SK-N-SH (cell line): ENCODE measurements at regions not wholly inside any gene's neighbourhood (a gene's known extent, or its start where the extent isn't known, plus 50 kb on each side); places are given as distances from the start of the nearest gene placed in this dataset.

Source experiments
- CTCF ChIA-PET: fragments of 300-600, 350-600 bp; formaldehyde crosslinking; extraction: SDS; loops from one replicate; lab custom pipeline; 2021; lab: Yijun Ruan, JAX
- POLR2A ChIA-PET: fragments of 350-600 bp; sonication (Branson Sonifier 250); formaldehyde crosslinking; extraction: SDS; loops from one replicate; lab custom pipeline; 2020; ENCODE audit warnings: antibody characterized with exemption, inconsistent platforms; lab: Yijun Ruan, JAX
- DNase-seq: peaks from one replicate; pipeline ENCODE4 v3.0.0; 2012
- H2AFZ ChIP-seq: fragments of 200-600 bp; sonication (generic); 2 replicates; pipeline ENCODE4 v1.8.1; 2016; ENCODE audit warnings: antibody characterized with exemption, mild to moderate bottlenecking, low read depth
- H3F3A ChIP-seq: fragments of 200-600 bp; sonication (generic); replicated peaks from 2 replicates; pipeline ENCODE3; 2016; ENCODE audit warnings: antibody characterized with exemption, mild to moderate bottlenecking; ENCODE audit not compliant: insufficient read depth
- H3K27ac ChIP-seq, 2 experiments: fragments of 200-500 bp in 1 of 2; fragments of 200-600 bp in 1 of 2; sonication (Bioruptor generic) in 1 of 2; sonication (generic), shearing (Covaris generic) in 1 of 2; 2 replicates each; pipeline versions ENCODE4 v1.5.1 to v1.6.1; 2014 to 2016; ENCODE audit warnings: low read depth in 2 of 2, inconsistent platforms in 1 of 2, low read length in 1 of 2, mild to moderate bottlenecking in 1 of 2, mixed read lengths in 1 of 2
- H3K27me3 ChIP-seq: fragments of 200-600 bp; sonication (generic), shearing (Covaris generic); 2 replicates; pipeline ENCODE4 v1.6.1; 2016; ENCODE audit warnings: mixed run types; ENCODE audit not compliant: insufficient read depth
- H3K36me3 ChIP-seq, 2 experiments: fragments of 200-500 bp in 1 of 2; fragments of 200-600 bp in 1 of 2; sonication (Bioruptor generic) in 1 of 2; sonication (generic) in 1 of 2; replicated peaks in 1 of 2; 2 replicates each; pipeline versions ENCODE3 to v1.5.1; 2014 to 2016; ENCODE audit warnings: low read length in 1 of 2, mild to moderate bottlenecking in 1 of 2; ENCODE audit not compliant: insufficient read depth in 2 of 2, control insufficient read depth in 1 of 2
- H3K4me1 ChIP-seq, 2 experiments: fragments of 200-500 bp in 1 of 2; fragments of 200-600 bp in 1 of 2; sonication (Bioruptor generic) in 1 of 2; sonication (generic), shearing (Covaris generic) in 1 of 2; 2 replicates each; pipeline versions ENCODE4 v1.5.1 to v1.6.1; 2014 to 2016; ENCODE audit warnings: low read depth in 1 of 2, low read length in 1 of 2, mixed run types in 1 of 2; ENCODE audit not compliant: insufficient read depth in 2 of 2, control insufficient read depth in 1 of 2
- H3K4me2 ChIP-seq: fragments of 200-600 bp; sonication (generic), shearing (Covaris generic); 2 replicates; pipeline ENCODE4 v1.6.1; 2017; ENCODE audit warnings: mixed run types
- H3K4me3 ChIP-seq, 2 experiments: fragments of 200-500 bp in 1 of 2; fragments of 200-600 bp in 1 of 2; sonication (Bioruptor generic) in 1 of 2; sonication (generic), shearing (Covaris generic) in 1 of 2; 2 replicates each; pipeline versions ENCODE4 v1.5.1 to v1.8.1; 2014 to 2016; ENCODE audit warnings: low read depth in 2 of 2, inconsistent platforms in 1 of 2, low read length in 1 of 2, mild to moderate bottlenecking in 1 of 2, mixed read lengths in 1 of 2, moderate library complexity in 1 of 2
- H3K79me2 ChIP-seq: fragments of 200-600 bp; sonication (generic); 2 replicates; pipeline ENCODE4 v1.8.1; 2017; ENCODE audit warnings: mild to moderate bottlenecking; ENCODE audit not compliant: insufficient read depth
- H3K9ac ChIP-seq: fragments of 200-600 bp; sonication (generic); 2 replicates; pipeline ENCODE4 v1.6.1; 2017; ENCODE audit warnings: mixed run types
- H3K9me2 ChIP-seq: fragments of 200-600 bp; sonication (generic); 2 replicates; pipeline ENCODE4 v1.6.1; 2017; ENCODE audit warnings: mixed run types
- H3K9me3 ChIP-seq: fragments of 200-600 bp; sonication (generic); 2 replicates; pipeline ENCODE4 v1.6.1; 2017; ENCODE audit warnings: mixed run types, mild to moderate bottlenecking, moderate library complexity
- H4K20me1 ChIP-seq: fragments of 200-600 bp; sonication (generic); 2 replicates; pipeline ENCODE4 v1.6.1; 2017; ENCODE audit warnings: mild to moderate bottlenecking, mixed run types; ENCODE audit not compliant: insufficient read depth
- EP300 ChIP-seq, 2 experiments: IDR thresholded peaks; 2 replicates each; pipeline versions ENCODE4 v1.4.0 to v1.6.1; 2012; ENCODE audit warnings: borderline replicate concordance in 1 of 2, low read depth in 1 of 2, low read length in 1 of 2
- FOXJ3 ChIP-seq: sonication (generic); formaldehyde crosslinking; IDR thresholded peaks from 2 replicates; pipeline ENCODE4 v1.5.1; 2020; ENCODE audit warnings: mild to moderate bottlenecking, missing genetic modification reagents
- FOXM1 ChIP-seq: IDR thresholded peaks from 2 replicates; pipeline ENCODE4 v1.4.0; 2012; ENCODE audit warnings: low read depth, mild to moderate bottlenecking
- JUND ChIP-seq: IDR thresholded peaks from 2 replicates; pipeline ENCODE4 v1.4.0; 2012
- MEF2A ChIP-seq: IDR thresholded peaks from 2 replicates; pipeline ENCODE4 v1.4.0; 2012; ENCODE audit warnings: low read depth, borderline replicate concordance
- NFIC ChIP-seq: IDR thresholded peaks from 2 replicates; pipeline ENCODE4 v1.4.0; 2012; ENCODE audit warnings: borderline replicate concordance
- POLR2AphosphoS5 ChIP-seq: IDR thresholded peaks from 2 replicates; pipeline ENCODE4 v1.6.1; 2012; ENCODE audit warnings: low read depth, low read length
- RCOR1 ChIP-seq: fragments of 150-350 bp; IDR thresholded peaks from 2 replicates; pipeline ENCODE4 v1.6.1; 2017; ENCODE audit warnings: antibody characterized with exemption, low read length
- REST ChIP-seq: IDR thresholded peaks from 2 replicates; pipeline ENCODE4 v1.6.1; 2012; ENCODE audit warnings: mild to moderate bottlenecking, low read depth, low read length, moderate library complexity
- RXRA ChIP-seq: IDR thresholded peaks from 2 replicates; pipeline ENCODE4 v1.4.0; 2012; ENCODE audit warnings: low read depth, mild to moderate bottlenecking, borderline replicate concordance
- SMC3 ChIP-seq: IDR thresholded peaks from 2 replicates; pipeline ENCODE4 v1.6.1; 2012; ENCODE audit warnings: low read depth, low read length, improper control_type of control experiment
- USF1 ChIP-seq: IDR thresholded peaks from 2 replicates; pipeline ENCODE4 v1.4.0; 2012; ENCODE audit warnings: low read depth, borderline replicate concordance
- YY1 ChIP-seq: IDR thresholded peaks from 2 replicates; pipeline ENCODE4 v1.4.0; 2012; ENCODE audit warnings: low read depth, mild to moderate bottlenecking
- WGBS: methylation state at CpG from one replicate; pipeline ENCODE4 v1.1.6; 2017; ENCODE audit warnings: low lambda C conversion rate; 5-methylcytosine and 5-hydroxymethylcytosine counted together

GRCh38 chr1:22207511-22208267 is 64.8 kb upstream of the WNT4 start:
- POLR2A ChIA-PET = no interaction called here
- Histone ChIP-seq H3K9ac (no peak overlapping the region), H3K36me3 (no peaks in the 10 kb centered on the region), H4K20me1 (no peaks in the 10 kb centered on the region), H3K4me1 (peaks cover 0 to 12% of the 10 kb centered on the region in 2 experiments; a peak in 1 of 4 replicates), H2AFZ (no peak overlapping the region), H3K9me2 (no peaks in the 10 kb centered on the region)
- 45% methylated on average over 20 of the region's 23 CpGs for WGBS
- no peak for TF ChIP-seq MEF2A
- TF ChIP-seq, all 33 proteins: peak for 0
- no peak overlapping the region for H3K4me2 ChIP-seq
- H3K27me3 ChIP-seq = peaks cover 42% of the 10 kb centered on the region
- H3K27ac ChIP-seq = no peak overlapping the region
- no peaks in the 10 kb centered on the region for H3F3A ChIP-seq
- no peak overlapping the region for H3K4me3 ChIP-seq
- no peaks in the 10 kb centered on the region for H3K9me3 ChIP-seq
- DNase-seq = peak; percentile 50
- CTCF ChIA-PET = interaction anchor here (1.5 kb wide), 1 partner anchor 76 kb away, joined by 3 read pairs; no protein-coding TSS in a partner anchor
- H3K79me2 ChIP-seq = no peaks in the 10 kb centered on the region

GRCh38 chr1:22208268-22208972 is 65.5 kb upstream of the WNT4 start:
- Histone ChIP-seq H3K9me2 (no peaks in the 10 kb centered on the region), H3K36me3 (no peaks in the 10 kb centered on the region), H3K4me3 (no peak overlapping the region), H3K9ac (no peak overlapping the region), H3K4me1 (peaks cover 0 to 12% of the 10 kb centered on the region in 2 experiments; a peak in 1 of 4 replicates), H3K79me2 (no peaks in the 10 kb centered on the region), H3K27ac (no peak overlapping the region), H3K27me3 (peaks cover 47% of the 10 kb centered on the region), H4K20me1 (no peaks in the 10 kb centered on the region), H3F3A (no peaks in the 10 kb centered on the region), H3K9me3 (no peaks in the 10 kb centered on the region), H3K4me2 (no peak overlapping the region), H2AFZ (no peak overlapping the region)
- peak; percentile 59 for DNase-seq
- ChIA-PET POLR2A (no interaction called here), CTCF (interaction anchor here (1.5 kb wide), 1 partner anchor 77 kb away, joined by 3 read pairs; no protein-coding TSS in a partner anchor)
- TF ChIP-seq FOXM1 = no peak
- TF ChIP-seq RXRA = no peak
- no peak for TF ChIP-seq USF1
- TF ChIP-seq RCOR1 = no peak
- no peak for TF ChIP-seq EP300 (IDR thresholded peaks at IDR 0.05; ENCODE audit: borderline replicate concordance in 1 of 2, low read depth in 1 of 2, low read length in 1 of 2)
- TF ChIP-seq SMC3 = no peak
- TF ChIP-seq JUND = no peak
- no peak for TF ChIP-seq POLR2AphosphoS5
- TF ChIP-seq REST = no peak
- no peak for TF ChIP-seq FOXJ3 (CRISPR knock-in tag)
- TF ChIP-seq YY1 = no peak
- no peak for TF ChIP-seq NFIC
- 45% methylated on average over 14 of the region's 21 CpGs for WGBS
